Renal cortical epithelial cell (primary cell): ENCODE measurements at regions not wholly inside any gene's neighbourhood (a gene's known extent, or its start where the extent isn't known, plus 50 kb on each side); places are given as distances from the start of the nearest gene placed in this dataset.
"Not testable (repeated sequence)": the region's sequence is repeated elsewhere in the genome, so short reads cannot be mapped to it uniquely, and the experiment has no call there.

Experiments used
- DNase-seq: peaks from one replicate; pipeline ENCODE4 v3.0.0-alpha.2; 2011; ENCODE audit warnings: low read depth

- no peak for DNase-seq
These were observed 887.4 kb downstream of the PLA2G4A start for GRCh38 chr1:187716160-187716559.

DNA sequence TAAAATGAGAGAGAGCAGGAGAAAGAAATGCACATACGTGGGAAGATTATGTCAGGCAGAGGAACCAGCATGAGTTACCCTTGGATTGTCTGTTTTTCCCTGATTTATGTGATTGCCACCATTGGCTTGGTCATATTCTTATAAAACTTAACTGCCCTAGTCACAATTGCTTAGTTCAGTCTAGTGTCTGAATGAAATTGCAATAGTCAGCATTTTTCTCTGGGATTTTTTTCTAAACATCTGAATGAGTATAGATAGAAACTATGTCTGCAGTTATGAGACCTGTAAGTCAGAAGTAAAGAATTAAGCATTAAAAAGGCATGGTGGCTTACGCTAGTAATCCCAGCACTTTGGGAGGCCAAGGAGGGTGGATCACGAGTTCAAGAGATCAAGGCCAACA, 889.8 kb downstream of the PLA2G4A start:
- no peak for DNase-seq

GRCh38 chr1:187721216-187721615, 892.5 kb downstream of the PLA2G4A start:
- DNase-seq = no peak

GRCh38 chr1:187725216-187725615, 896.5 kb downstream of the PLA2G4A start:
- DNase-seq = peak; percentile 56

DNA sequence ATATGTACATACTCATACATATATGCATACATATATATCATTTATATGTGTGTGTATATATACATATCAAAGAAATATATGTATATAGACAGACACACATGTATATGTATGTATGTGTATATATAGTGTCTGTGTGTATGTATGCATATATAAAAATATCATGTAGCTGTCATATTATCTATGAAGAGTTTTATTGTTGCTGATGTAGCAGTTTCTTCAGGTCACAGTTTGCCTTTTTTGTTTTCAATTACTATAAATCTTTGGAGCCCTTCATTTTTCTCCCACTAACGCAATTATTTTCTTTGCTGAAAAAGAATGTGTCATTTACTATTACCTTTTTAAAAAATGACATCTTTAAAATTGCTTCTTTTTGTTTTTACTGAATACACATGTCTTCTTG, 904.5 kb downstream of the PLA2G4A start:
- DNase-seq = no peak

DNA sequence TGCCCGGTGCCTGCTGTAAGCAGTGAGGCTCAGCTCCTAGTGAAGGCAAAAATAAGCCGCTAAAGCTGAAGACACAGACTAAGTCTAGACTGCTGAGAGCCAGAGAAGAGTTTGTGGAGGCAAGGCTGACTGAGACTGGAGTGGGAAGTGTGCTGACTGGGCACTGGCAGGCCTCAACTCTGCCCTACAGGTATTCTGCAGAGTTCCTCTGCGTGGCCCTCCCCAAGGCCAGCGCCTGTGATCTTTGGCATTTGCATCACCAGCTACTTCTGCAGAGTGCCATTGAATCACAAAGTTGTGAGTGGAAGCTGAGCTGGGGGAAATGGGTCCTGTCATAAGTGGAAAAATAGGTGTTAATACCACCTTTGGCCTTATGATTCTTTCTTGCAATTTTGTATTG, 905.7 kb downstream of the PLA2G4A start:
- DNase-seq = no peak

DNA sequence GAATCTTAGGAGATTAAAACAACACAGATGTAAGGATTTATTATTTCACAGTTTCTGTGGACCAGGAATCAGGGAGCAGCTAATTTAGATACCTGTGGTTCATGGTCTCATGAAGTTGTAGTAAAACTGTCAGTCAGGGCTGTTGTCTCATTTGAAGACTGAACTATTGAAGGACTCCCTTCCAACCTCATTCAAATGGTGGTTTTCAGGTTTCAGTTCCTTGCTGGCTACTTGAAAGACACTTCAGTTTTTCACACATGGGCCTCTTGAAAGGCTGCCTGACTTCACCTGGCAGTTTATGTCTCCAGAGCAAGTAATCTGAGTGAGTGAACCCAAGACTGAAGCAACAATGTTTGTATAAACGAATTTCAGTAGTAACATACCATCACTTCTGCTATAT, 915.9 kb downstream of the PLA2G4A start:
- no peak for DNase-seq

DNA sequence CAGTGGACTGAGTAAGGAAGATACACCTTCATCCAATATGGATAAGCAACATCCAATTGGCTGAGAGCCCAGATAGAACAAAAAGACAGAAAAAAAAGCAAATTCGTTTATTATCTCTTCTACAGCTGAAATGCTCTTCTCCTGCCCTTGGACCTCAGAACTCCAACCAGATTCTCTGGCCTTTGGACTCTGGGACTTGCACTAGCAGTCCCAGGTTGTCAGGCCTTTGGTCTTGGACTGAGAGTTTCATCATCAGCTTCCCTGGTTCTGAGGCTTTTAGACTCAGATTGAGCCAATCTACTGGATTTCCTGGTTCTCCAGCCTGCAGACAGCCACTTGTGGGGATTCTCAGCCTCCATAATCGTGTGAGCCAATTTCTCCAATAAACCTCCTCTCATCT, 926.8 kb downstream of the PLA2G4A start:
- DNase-seq = no peak

GRCh38 chr1:187756684-187757083, 927.9 kb downstream of the PLA2G4A start:
- DNase-seq = not testable (repeated sequence)

- DNase-seq = no peak
These were observed 931.1 kb downstream of the PLA2G4A start for GRCh38 chr1:187759825-187760333.

- no peak for DNase-seq
These were observed 933.4 kb downstream of the PLA2G4A start for GRCh38 chr1:187762118-187762517.

GRCh38 chr1:187763465-187763864, 934.7 kb downstream of the PLA2G4A start:
- DNase-seq = no peak

- DNase-seq = no peak
These were observed 935.2 kb downstream of the PLA2G4A start for GRCh38 chr1:187763976-187764375.

- DNase-seq = no peak
These were observed 942.6 kb downstream of the PLA2G4A start for GRCh38 chr1:187771396-187771795.

GRCh38 chr1:187773168-187773567, 944.4 kb downstream of the PLA2G4A start:
- no peak for DNase-seq

DNA sequence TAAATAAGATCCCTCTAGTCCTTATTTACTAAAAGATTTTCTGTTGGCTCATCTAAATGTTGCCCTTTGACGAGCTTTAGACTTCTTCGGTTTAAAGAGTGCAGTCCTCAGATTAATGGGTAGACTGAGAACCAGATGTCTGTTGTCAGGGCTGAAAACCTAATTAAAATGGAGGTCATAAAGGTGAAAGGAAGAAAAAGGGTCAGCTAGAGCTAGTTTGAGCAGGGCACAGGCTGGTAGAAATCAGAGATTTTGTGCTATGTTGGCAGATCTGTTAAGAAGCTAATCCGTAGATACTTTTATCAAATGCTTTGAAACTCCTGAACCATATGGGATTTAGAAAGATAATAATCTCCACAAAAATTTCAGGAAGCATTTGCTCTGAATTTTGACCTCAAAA, 959.0 kb downstream of the PLA2G4A start:
- no peak for DNase-seq

DNA sequence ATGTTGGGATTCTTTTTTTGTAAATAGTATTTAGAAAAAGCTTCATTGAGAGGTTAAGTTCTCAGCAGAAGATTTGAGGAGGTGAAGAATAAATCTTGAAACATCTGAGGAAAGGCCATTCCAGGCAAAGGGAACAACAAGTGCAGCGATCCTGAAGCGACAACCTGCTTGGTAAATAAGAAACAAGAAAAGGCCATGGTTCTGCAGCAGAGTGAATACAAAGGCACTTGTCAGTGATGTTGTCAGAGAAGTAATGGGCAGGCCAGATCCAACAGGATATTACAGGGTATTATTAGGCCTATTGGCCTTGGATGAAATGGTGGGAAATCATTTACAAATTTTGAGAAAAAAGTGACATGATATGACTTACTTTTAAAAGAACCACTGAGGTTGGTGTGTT, 960.0 kb downstream of the PLA2G4A start:
- DNase-seq = no peak

DNA sequence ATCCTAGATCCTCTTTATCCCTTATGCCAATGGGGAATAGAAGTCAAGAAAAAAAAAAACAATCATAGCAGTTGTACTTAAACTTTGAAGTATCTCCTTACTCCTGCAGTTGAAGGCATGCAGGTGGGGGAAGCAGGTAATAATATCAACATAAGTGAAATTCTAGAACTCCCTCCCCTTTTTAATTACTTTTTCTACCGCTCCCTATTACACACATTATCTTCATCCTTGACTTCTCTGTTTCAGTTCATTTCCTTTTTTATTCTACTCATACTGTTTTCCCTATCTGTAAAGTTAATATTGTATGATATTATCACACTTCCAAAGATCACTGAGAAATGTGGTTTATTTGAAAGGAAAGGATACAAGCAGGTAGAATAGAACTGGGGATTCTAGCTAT, 962.0 kb downstream of the PLA2G4A start:
- DNase-seq = no peak

DNA sequence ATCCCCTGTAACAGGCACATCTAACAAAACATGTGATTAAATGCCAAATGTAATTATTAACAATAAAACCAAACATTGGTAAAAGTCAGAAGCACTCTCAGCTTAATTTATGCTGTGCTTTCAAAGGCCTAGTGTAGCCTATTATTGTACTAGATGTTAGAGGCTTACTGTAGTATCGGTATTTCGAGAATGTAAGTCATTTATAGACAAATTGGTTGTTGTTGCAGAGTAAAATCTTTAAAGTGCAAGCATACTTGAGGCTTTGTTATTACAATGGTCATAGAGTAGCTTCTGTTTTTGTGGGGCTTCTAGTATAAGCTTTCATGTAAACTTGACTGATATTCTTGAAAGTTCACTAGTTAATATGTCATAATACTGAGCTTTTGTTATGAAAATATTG, 965.8 kb downstream of the PLA2G4A start:
- DNase-seq = peak; percentile 25

- DNase-seq = no peak
These were observed 980.8 kb downstream of the PLA2G4A start for GRCh38 chr1:187809549-187809948.

- no peak for DNase-seq
These were observed 987.9 kb downstream of the PLA2G4A start for GRCh38 chr1:187816646-187817045.

DNA sequence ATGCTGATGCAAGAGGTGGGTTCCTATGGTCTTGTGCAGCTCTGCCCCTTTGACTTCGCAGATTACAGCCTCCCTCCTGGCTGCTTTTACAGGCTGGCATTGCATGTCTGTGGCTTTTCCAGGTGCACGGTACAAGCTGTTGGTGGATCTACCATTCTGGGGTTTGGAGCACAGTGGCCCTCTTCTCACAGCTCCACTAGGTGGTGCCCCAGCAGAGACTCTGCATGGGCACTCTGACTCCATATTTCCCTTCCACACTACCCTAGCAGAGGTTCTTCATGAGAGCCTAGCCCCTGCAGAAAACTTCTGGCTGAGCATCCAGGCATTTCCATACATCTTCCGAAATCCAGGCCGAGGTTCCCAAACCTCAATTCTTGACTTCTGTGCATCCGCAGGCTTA, 989.0 kb downstream of the PLA2G4A start:
- no peak for DNase-seq

GRCh38 chr1:187819086-187819485, 990.3 kb downstream of the PLA2G4A start:
- no peak for DNase-seq

GRCh38 chr1:187836557-187836956, 1007.8 kb downstream of the PLA2G4A start:
- no peak for DNase-seq

DNA sequence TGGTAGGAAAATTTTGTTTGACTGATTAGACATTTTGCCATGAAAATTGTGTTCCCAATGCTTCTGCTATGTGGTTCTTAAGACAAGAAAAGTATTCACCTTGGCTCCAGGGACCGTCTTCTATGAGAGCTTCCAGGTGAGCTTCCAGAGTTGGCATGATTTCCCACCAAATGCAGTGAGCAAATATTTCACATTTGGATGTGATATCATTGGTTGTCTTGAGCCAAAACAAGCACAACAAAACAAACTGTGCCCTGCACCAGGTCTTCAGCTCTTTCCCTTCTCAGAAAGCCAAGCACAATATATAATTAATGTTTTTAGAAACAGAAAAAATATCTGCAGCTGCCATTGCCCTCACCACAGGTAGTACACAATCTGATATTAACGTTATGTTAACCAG, 1009.0 kb downstream of the PLA2G4A start:
- no peak for DNase-seq
